GM18505 (cell line): ENCODE measurements at regions not wholly inside any gene's neighbourhood (a gene's known extent, or its start where the extent isn't known, plus 50 kb on each side); places are given as distances from the start of the nearest gene placed in this dataset.

ENCODE experiments used
- ATAC-seq: cut with Tn5 transposase; IDR thresholded peaks from one replicate; pipeline ENCODE4 v1.9.1; 2021; ENCODE audit not compliant: unreplicated experiment
- POLR2A ChIP-seq: IDR thresholded peaks from 4 replicates; pipeline ENCODE4 v1.6.1; 2011; ENCODE audit warnings: borderline replicate concordance; ENCODE audit not compliant: insufficient read depth, insufficient read length; ENCODE audit errors: extremely low read depth

DNA sequence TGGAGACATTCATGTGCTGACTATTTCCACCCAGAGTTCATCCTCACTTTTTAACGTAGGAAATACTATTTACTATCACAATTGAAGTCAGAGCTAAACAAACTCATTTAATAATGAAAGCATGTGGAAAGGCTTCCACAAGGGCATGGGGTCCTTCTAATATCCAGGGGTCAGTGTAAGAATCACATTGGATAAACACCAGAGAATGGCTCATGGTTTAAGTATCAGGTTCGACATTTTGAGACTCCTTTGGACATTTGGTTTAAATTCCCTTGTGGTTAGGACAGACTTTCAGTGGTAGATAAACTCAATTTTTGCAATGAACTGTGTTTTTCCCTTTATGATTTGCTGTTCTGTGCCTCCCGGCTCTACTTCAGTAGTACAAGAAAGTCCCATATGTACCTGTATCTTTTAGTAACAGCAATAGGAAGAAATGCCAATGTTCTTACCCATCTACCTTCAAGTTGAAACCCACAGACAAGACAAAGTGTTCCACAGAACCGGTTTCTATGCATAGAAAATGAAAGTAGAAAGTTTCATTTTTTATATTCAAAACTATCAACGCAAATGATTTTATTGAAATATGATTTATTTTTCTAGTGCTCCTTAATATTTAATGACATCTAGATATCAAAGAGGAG is 589.0 kb upstream of the FAM241A start:
- ATAC-seq, result no peak

DNA sequence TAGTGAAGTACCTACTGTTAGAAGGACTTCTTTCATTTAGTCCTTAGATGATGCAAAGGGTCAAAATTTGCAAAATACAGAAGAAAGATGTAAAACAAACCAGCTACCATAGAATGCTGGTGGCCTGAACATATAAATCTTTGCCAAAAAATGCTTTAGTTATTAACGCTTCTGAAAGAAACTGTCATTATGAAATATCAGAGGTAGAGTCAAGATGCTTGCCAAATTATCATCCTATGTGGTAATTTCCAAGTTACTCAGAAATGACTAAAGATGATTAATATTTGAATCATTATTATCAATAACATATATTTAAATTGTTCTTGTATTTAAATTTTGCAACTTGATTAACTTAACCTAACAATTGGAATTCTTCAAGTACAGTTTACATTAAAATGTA is 588.4 kb upstream of the FAM241A start:
- no peak for ATAC-seq
- TF ChIP-seq POLR2A, result no peak

More for the DNA sequence above, 589.0 kb upstream of the FAM241A start:
- TF ChIP-seq POLR2A, result no peak

DNA sequence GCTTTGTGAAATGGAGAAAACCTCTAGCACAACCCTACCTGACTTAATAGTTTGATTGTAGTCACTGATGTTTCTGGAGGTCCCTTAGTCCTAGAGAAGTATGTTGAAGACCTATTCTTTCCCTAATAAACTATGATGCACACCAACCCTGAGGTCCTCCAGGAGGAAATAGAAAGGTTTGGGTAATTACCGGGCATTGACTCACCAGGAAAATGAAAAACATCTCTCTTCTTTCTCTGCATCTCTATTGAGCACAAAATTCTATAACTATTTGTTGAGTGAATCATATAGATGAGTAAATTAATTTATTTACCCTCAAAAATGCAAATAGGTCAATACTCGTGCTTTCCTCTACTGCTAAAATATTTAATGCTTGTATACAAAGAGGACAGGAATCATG is 582.4 kb upstream of the FAM241A start:
- ATAC-seq, result no peak
- no peak for TF ChIP-seq POLR2A

DNA sequence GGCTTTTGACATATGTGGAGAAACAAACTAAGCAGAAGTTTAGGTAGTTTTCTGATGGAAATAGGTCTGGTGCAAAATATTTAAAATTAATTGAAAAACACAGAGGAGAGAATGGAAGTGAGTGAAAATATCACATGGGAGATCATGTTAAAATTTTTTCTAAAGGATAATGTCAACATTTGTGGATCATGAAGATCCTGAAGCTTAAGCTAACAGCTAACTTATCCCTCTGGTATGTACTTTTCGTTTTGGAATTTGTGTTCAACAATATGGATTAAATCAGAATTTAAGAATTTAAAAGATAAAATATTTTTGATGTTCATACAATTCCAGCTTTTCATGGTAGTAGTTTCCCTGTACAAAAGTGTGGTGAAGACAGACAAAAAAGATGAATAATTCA is 572.8 kb upstream of the FAM241A start:
- ATAC-seq, result no peak
- no peak for TF ChIP-seq POLR2A

DNA sequence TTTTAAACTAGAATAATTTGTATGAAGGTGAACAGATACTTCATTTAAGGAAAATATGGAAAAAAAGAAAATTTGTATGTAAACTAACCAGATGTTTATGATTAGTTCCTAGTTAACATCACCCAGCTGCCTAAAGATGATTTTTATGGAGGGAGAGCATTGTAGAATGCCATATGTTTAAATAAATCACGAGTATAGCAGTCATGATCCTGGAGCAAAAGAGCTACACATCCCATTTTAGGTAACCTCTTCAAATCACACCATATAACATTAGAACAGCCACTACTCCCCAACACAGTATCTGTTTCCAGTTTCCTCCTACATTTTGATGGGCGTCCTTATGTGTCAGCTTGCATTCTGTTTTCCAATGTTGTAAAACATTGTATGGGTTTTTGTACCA is 571.9 kb upstream of the FAM241A start:
- ATAC-seq, result no peak

DNA sequence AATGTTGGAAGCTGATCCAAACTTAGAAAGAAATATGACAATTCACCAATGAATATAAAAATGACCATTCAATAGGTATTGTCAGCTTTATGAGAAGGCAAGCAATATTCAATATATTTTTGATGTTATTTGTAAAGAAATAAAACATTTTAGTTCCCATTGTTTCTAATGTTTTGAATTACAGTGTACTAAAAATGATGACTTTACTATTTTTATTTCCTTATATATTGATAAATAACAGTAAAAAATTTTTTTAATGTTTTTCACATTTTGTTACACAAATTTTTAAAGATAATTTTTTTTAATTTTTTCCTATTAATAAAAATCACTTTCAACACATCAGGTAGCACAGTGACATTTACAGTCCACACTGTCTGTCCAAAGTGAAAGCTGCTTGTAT is 565.5 kb upstream of the FAM241A start:
- no peak for ATAC-seq
- TF ChIP-seq POLR2A, result no peak

More for the DNA sequence above, 571.9 kb upstream of the FAM241A start:
- no peak for TF ChIP-seq POLR2A

DNA sequence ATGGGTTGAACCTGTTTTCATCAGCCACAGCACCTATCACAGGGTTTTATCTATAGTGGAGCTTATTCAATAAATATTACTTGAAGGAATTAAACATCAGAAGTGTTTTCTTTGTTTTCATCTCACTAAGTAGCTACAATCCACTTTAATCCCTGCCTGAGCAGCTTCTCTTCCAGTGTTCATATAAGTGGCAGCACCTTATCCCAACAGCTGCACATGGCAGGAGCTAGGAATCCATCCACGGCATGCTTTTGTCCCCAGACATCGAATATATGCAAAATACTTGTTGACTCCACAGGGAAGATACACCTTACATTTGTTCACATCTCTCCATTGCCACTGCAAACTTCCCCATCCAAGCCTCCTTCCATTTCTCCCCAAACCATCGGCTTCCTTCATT is 549.8 kb upstream of the FAM241A start:
- no peak for ATAC-seq
- TF ChIP-seq POLR2A, result no peak

DNA sequence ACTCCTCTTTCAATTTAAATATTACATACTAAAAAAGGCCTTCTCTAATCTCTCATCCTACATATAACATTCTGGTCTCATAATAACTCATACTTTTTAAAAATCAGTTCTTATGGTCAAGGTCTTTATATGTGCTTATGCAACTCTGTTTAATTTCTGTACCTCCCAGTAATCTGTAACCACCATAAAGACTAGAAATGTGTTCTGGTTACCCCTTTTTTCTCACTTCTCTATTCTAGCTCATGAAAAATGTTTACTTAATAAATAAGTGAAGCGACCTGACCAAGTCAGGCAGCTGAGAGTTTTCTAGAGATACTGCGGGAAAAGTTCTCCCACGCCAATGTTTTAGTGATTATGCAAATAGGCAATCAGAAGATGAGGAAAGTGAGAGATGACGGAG is 548.8 kb upstream of the FAM241A start:
- ATAC-seq, result no peak
- TF ChIP-seq POLR2A, result no peak

DNA sequence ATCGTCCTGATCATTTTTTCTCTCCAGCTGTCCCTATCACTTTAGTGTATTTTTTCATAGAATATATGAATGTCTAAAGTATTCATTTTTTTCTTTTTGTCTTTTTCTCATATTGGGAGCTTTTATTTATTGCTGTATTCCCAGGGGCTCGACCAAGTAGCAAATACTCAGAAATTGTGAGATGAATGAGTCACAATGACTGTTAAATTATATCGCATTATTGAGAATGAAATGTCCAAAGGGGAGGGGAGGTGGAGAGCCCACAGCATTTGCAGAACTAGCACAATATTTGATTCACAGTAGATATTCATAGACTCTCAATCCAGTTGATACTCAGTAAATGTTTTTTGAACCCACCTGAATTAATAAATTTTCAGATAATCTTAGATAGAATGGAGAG is 543.6 kb upstream of the FAM241A start:
- no peak for TF ChIP-seq POLR2A
- no peak for ATAC-seq

DNA sequence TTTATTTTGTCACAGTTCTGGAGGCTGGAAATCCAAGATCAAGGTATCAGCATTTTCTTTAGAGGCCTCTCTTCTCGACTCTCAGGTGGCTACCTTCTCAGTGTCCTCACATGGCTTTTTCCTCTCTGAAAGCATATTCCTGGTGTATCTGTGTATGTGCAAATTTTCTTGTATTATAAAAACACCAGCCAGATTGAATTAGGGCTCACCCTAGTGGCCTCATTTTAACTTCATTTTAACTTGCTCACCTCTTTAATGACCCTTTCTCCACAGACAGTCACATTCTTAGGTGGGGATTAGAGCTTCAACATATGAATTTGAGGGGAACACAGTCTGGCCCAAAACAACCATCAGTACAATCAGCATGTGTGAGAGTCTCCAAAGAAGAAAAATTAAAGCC is 542.4 kb upstream of the FAM241A start:
- TF ChIP-seq POLR2A, result no peak
- ATAC-seq, result no peak

DNA sequence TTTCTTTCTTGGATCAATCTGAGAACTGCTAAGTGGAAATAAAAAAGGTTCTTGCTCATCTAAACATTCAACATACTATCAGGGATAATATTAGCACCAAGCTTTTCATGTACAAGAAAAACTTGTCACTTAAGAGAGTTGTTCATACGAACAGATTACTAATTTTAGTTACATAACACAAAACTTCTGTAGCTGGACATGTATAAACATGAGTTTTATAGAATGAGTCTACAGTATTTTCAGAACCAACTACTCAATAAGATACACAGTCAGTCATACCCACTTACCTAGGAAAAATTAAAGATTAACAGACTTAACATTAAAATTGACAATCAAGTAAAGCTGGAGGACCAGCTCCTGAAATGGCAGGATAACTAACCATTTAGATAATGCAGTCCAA is 540.1 kb upstream of the FAM241A start:
- TF ChIP-seq POLR2A, result no peak
- no peak for ATAC-seq

DNA sequence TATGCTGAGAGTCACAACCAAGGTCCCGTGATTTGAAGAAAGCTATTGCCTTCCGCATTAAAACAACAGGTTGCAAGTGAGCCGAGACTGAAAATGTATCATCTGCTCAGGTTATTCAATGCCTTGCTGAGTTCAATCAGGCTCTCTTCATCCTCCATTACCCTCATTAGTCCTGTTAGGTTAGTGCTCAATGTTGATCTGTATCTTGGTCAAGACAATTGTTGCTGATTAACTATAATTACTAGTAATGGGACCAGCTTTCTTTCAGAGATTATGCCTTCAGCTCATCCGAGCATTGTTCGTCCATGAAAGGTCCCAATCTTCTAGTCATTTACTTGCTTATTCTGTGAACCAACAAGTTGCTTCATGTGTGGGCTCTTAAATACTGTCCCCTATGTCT is 534.6 kb upstream of the FAM241A start:
- TF ChIP-seq POLR2A, result no peak
- ATAC-seq, result no peak

DNA sequence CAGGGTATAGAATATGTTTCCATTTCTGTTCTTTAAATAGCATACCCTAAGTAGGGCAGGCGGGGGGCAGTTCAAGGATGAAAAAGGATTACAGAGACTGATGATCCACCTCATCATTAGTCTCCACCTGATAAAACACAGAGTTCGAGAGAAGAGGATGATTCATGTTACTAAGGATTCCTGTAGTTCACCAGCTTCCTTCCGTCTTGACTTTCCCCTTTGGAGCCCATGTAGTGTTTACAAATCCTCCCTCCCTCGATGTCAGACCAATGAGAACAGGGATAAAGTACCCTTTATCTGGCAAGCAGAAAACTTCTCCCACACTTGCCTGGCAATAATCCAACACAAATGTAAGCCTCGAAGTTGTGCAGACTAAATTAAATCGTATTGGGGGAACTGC is 526.3 kb upstream of the FAM241A start:
- no peak for ATAC-seq
- TF ChIP-seq POLR2A, result no peak

DNA sequence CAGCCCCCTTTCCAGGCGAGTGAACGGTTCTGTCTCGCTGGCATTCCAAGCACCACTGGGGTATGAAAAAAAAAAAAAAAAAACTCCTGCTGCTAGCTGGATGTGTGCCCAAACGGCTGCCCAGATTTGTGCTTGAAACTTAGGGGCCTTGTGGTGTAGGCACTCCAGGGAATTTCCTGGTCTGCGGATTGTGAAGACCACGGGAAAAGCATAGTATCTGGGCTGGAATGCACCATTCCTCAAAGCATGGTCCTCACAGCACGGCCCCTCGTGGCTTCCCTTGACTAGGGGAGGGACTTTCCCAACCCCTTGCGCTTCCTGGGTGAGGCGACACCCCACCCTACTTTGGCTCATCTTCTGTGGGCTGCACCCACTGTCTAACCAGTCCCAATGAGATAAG is 516.8 kb upstream of the FAM241A start:
- ATAC-seq, result no peak
- TF ChIP-seq POLR2A, result no peak

DNA sequence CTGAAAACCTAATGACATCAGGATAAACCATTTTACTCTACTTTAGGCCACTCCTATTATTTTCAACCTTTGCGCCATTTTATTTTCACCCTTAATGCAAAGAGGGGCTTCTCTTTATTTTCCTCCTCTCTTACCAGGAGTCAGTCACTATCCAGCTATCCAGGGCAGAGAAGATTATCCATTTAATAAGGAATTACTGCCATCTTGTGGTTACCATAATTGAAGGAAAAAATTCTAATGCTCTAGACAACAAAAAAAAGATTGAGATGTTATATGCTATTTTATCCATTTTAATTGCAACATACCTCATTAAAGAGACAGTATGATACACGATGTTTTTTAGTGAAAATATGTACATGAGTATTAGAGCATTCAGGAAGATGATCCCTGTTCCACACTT is 514.5 kb upstream of the FAM241A start:
- no peak for TF ChIP-seq POLR2A
- no peak for ATAC-seq

DNA sequence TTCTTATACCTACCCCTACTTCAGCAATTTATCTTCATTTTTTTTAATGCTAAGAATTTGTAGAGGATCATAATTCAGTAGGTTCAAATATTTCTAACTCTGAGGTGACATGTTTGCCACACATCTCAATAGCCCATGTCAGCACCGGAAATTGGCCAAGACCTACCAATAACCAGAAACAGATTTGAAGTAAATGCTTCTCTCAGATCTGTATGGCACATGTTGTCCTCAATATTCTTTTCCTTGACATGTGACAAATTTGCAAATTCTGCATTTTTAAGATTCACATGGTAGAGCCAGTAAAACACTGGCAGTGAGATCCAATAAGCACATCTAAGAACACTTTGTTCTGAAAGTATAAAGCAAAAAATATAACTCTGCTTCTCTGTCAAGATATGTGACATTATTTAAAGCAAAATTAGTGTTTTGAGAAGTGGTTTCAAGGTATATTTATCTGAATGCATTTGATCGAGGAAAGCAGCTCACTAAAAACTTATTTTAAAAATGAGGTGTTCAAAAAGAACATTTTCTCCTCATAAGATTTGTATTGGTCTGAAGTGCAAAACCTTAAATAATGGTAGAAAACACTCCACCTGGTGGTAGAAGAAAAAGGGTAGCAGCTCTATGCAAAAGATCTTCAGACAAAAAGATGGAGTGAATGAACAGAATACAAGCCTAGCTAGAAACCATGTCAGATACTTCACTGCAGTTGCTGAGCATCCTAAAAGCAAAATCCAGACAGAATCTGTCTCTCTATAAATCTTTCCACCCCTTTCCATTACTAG is 513.8 kb upstream of the FAM241A start:
- no peak for ATAC-seq
- no peak for TF ChIP-seq POLR2A
